ENCODE measurements at regions not wholly inside any gene's neighbourhood (a gene's known extent, or its start where the extent isn't known, plus 50 kb on each side); places are given as distances from the start of the nearest gene placed in this dataset.

DNA sequence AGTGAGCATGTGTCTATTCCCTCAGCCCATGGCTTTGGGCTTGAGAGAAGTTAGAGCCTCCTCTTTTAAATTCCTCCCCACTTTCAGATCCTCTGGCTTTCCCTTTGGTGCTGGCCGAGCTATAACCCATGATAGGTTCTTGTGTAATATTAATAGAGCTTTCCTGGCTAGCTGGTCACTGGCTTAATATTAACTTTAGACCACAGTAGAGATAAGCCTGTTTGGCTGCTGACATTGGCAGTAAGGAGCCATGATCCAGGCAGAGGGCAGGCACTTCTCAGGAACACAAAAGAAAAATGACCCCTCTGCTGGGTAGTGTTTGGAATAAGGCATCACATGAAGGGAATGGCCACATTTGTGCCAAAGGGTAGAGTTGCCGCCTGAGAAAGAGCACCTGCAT lies 65.4 kb upstream of the UMPS start:
- H3K4me3 ChIP-seq (replicated peaks; ENCODE audit: insufficient read depth, low read length) = no peak overlapping the region
- TF ChIP-seq GABPA (IDR thresholded peaks at IDR 0.05; ENCODE audit: low read depth) = no peak
- TF ChIP-seq, protein P1, sequence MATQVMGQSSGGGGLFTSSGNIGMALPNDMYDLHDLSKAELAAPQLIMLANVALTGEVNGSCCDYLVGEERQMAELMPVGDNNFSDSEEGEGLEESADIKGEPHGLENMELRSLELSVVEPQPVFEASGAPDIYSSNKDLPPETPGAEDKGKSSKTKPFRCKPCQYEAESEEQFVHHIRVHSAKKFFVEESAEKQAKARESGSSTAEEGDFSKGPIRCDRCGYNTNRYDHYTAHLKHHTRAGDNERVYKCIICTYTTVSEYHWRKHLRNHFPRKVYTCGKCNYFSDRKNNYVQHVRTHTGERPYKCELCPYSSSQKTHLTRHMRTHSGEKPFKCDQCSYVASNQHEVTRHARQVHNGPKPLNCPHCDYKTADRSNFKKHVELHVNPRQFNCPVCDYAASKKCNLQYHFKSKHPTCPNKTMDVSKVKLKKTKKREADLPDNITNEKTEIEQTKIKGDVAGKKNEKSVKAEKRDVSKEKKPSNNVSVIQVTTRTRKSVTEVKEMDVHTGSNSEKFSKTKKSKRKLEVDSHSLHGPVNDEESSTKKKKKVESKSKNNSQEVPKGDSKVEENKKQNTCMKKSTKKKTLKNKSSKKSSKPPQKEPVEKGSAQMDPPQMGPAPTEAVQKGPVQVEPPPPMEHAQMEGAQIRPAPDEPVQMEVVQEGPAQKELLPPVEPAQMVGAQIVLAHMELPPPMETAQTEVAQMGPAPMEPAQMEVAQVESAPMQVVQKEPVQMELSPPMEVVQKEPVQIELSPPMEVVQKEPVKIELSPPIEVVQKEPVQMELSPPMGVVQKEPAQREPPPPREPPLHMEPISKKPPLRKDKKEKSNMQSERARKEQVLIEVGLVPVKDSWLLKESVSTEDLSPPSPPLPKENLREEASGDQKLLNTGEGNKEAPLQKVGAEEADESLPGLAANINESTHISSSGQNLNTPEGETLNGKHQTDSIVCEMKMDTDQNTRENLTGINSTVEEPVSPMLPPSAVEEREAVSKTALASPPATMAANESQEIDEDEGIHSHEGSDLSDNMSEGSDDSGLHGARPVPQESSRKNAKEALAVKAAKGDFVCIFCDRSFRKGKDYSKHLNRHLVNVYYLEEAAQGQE (IDR thresholded peaks at IDR 0.05; ENCODE audit: insufficient replicate concordance, low read depth) = no peak
- H3K27ac ChIP-seq (replicated peaks) = no peak overlapping the region
- no peak for DNase-seq (ENCODE audit: low read depth in 1 of 2, low spot score in 1 of 2)
- H3K27me3 ChIP-seq (ENCODE audit: insufficient read depth, poor library complexity, severe bottlenecking) = no peaks in the 10 kb centered on the region

DNA sequence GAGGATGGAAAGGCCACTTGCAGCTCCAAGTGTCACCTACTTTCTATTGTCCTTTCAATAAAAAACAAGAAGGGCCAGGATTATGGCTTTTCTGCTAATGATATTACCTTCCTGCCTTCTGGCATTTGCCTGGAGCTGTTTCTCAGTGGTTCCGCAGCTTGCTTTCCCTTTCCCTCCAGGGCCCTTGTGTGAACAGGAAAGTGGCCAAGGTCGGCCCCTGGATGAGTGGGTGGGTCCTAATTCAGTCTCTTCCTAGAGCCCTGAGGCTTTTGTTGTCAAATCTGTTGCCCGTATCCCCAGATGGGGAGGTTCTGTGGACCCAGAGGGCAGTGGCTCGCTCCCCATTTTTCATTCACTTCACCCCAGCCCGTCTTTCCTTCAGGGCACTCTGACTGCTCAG lies 64.2 kb upstream of the UMPS start:
- no peak for DNase-seq (ENCODE audit: low read depth in 1 of 2, low spot score in 1 of 2)
- TF ChIP-seq POLR2AphosphoS5 (IDR thresholded peaks at IDR 0.05; ENCODE audit: low read depth) (no peak), GABPA (IDR thresholded peaks at IDR 0.05; ENCODE audit: low read depth) (no peak), SPI1 (IDR thresholded peaks at IDR 0.05; ENCODE audit: borderline replicate concordance, low read depth) (no peak)
- TF ChIP-seq, protein P2, sequence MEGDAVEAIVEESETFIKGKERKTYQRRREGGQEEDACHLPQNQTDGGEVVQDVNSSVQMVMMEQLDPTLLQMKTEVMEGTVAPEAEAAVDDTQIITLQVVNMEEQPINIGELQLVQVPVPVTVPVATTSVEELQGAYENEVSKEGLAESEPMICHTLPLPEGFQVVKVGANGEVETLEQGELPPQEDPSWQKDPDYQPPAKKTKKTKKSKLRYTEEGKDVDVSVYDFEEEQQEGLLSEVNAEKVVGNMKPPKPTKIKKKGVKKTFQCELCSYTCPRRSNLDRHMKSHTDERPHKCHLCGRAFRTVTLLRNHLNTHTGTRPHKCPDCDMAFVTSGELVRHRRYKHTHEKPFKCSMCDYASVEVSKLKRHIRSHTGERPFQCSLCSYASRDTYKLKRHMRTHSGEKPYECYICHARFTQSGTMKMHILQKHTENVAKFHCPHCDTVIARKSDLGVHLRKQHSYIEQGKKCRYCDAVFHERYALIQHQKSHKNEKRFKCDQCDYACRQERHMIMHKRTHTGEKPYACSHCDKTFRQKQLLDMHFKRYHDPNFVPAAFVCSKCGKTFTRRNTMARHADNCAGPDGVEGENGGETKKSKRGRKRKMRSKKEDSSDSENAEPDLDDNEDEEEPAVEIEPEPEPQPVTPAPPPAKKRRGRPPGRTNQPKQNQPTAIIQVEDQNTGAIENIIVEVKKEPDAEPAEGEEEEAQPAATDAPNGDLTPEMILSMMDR (IDR thresholded peaks at IDR 0.05; ENCODE audit: insufficient read depth, low read length) = no peak
- TF ChIP-seq, protein P1 (IDR thresholded peaks at IDR 0.05; ENCODE audit: insufficient replicate concordance, low read depth) = no peak

DNA sequence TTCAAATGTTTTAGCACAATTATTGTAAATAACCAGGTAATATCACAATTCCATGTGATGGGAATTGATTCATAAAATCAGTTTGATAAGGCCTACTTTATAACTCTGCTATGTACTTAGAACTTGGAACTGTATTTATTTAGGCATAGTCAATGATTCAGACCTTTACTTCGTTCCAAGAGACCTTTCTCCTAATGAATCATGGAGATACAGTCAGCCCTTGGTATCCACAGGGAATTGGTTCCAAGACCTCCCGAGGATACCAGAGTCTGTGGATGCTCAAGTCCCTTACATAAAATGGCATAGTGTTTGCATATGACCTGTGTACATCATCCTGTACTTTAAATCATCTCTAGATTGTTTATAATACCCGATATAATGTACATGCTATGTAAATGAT lies 60.8 kb upstream of the UMPS start:
- DNase-seq (ENCODE audit: low read depth in 1 of 2, low spot score in 1 of 2) = no peak
- no peaks in the 10 kb centered on the region for H3K27me3 ChIP-seq (ENCODE audit: insufficient read depth, poor library complexity, severe bottlenecking)
- TF ChIP-seq, protein P1 (IDR thresholded peaks at IDR 0.05; ENCODE audit: insufficient replicate concordance, low read depth) = no peak
- TF ChIP-seq SPI1 (IDR thresholded peaks at IDR 0.05; ENCODE audit: borderline replicate concordance, low read depth) = no peak
- no peak for TF ChIP-seq GABPA (IDR thresholded peaks at IDR 0.05; ENCODE audit: low read depth)
- TF ChIP-seq, protein P2 (IDR thresholded peaks at IDR 0.05; ENCODE audit: insufficient read depth, low read length) = no peak
- no peak for TF ChIP-seq POLR2AphosphoS5 (IDR thresholded peaks at IDR 0.05; ENCODE audit: low read depth)
- H3K27ac ChIP-seq (replicated peaks) = no peak overlapping the region
- H3K4me3 ChIP-seq (replicated peaks; ENCODE audit: insufficient read depth, low read length) = no peak overlapping the region

More for the DNA sequence above, 64.2 kb upstream of the UMPS start:
- Histone ChIP-seq H3K27me3 (ENCODE audit: insufficient read depth, poor library complexity, severe bottlenecking) (no peaks in the 10 kb centered on the region), H3K4me3 (replicated peaks; ENCODE audit: insufficient read depth, low read length) (no peak overlapping the region), H3K27ac (replicated peaks) (no peak overlapping the region)

DNA sequence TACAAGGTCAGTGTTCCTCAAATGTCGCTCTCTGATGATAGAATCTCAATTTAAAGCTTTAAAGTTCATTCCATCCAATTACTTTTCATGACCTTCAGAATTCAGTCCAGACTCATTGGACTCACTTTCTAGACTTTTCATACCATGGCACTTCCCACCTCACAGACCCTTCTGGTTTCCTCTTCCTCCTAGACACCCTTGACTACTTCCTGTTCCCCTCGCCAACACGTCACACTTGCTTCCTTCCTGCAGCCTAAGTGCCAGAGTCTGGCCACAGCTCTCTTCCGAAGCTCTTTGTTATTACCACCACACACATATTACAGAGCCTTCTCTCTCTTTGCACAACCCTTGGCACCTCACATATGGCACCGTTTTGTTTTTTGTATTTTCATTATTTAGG lies 59.1 kb upstream of the UMPS start:
- Histone ChIP-seq H3K27me3 (ENCODE audit: insufficient read depth, poor library complexity, severe bottlenecking) (no peaks in the 10 kb centered on the region), H3K27ac (replicated peaks) (no peak overlapping the region), H3K4me3 (replicated peaks; ENCODE audit: insufficient read depth, low read length) (no peak overlapping the region)
- DNase-seq (ENCODE audit: low read depth in 1 of 2, low spot score in 1 of 2) = peak in 1 of 2 experiments; percentile 34
- TF ChIP-seq GABPA (IDR thresholded peaks at IDR 0.05; ENCODE audit: low read depth) = no peak
- no peak; the same call in 1 of the 2 replicates for TF ChIP-seq SPI1 (IDR thresholded peaks at IDR 0.05; ENCODE audit: borderline replicate concordance, low read depth)
- no peak for TF ChIP-seq POLR2AphosphoS5 (IDR thresholded peaks at IDR 0.05; ENCODE audit: low read depth)
- TF ChIP-seq, protein P1 (IDR thresholded peaks at IDR 0.05; ENCODE audit: insufficient replicate concordance, low read depth) = no peak
- TF ChIP-seq, protein P2 (IDR thresholded peaks at IDR 0.05; ENCODE audit: insufficient read depth, low read length) = no peak
